ENCODE measurements at regions not wholly inside any gene's neighbourhood (a gene's known extent, or its start where the extent isn't known, plus 50 kb on each side); places are given as distances from the start of the nearest gene placed in this dataset.

DNA sequence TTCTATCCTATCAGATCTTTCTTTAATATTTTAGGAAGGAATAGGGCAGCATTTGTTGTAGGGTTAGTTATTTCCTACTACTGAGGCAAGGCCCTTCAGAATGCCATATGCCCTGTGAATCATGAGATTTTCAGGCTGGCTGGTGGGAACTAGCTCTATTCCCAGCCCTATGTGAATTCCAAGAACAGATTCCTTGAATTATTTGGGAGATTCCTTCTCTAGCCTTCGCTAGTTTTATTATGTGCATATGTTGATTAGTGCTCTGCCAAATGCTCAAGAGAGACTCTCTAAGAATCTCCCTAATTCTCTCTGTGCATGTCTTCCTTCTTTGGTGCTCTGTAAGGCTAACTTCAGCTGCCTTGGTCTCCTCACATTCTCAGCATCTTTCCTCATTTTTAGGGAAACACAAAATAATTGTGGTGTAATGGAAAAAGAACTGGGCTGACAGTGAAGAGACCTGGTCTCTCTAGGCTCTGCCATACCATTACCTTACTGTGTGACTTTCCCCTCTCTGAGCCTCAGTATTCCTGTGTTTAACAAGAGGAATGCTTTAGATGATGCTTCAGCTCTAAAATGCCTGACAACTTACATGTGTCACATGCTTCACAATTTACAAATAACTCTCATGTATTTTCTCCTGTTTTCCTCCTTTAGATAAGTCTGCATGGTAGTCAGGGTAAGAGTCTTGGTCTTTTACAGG is 79.7 kb downstream of the VMA21 start:
- Mint-ChIP-seq H3K9me3 (no peaks in the 10 kb centered on the region), H3K36me3 (ENCODE audit: low read depth) (no peaks in the 10 kb centered on the region), H3K4me1 (no peaks in the 10 kb centered on the region), H3K27me3 (peaks cover 2% of the 10 kb centered on the region), H3K4me3 (no peak overlapping the region), H3K27ac (no peak overlapping the region)
- no peak for DNase-seq
- CTCF ChIA-PET = no interaction called here
- POLR2A ChIA-PET = no interaction called here

DNA sequence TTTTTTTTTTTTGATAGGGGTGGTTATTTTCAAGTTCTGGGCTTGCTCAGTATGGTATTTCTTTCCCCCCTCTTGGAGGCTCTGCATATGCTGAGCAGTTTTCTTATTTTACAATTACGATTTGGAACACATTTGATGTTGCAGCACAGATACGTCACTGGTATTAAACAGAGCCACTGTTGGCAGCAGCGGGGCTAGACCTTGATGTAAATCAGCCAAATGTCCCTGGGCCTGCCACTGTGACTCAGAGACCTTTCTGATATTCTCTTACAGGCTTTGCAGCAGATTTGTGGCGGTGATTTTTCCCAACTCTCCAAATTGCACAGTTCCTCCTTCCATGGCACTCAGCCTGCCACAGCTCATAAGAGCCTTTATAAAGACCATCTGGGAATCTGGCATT is 81.1 kb downstream of the VMA21 start:
- POLR2A ChIA-PET = no interaction called here

DNA sequence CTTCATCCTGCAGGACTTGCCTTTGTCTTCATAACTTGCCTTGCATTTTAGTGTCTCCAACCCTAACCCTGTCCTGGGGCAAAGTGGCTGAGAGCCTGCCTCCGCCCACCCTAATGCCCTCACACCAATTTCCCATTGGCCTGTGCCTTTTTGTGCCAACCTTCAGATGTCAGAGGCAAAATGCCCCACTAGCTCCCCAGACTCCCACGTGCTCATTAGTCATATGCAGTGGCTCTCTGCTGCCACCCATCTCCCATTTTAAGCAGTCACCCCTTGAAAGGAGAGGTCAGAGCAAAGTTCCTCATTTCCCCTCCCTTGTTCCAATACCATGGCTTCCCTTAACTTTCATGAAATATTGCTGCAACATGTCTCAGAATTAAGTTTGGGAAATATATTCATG is 74.8 kb upstream of the PASD1 start:
- H3K36me3 Mint-ChIP-seq (ENCODE audit: low read depth) = no peaks in the 10 kb centered on the region
- no peaks in the 10 kb centered on the region for H3K4me1 Mint-ChIP-seq
- POLR2A ChIA-PET = no interaction called here
- H3K4me3 Mint-ChIP-seq = no peak overlapping the region
- DNase-seq = peak; percentile 15
- H3K9me3 Mint-ChIP-seq = no peaks in the 10 kb centered on the region
- H3K27me3 Mint-ChIP-seq = no peaks in the 10 kb centered on the region
- H3K27ac Mint-ChIP-seq = no peak overlapping the region
- CTCF ChIA-PET = interaction anchor here (0.6 kb wide), 1 partner anchor 96 kb away, joined by 3 read pairs; no protein-coding TSS in a partner anchor

More for the DNA sequence above, 81.1 kb downstream of the VMA21 start:
- CTCF ChIA-PET = no interaction called here
- Mint-ChIP-seq H3K27ac (no peak overlapping the region), H3K27me3 (peaks cover 2% of the 10 kb centered on the region), H3K9me3 (no peaks in the 10 kb centered on the region), H3K36me3 (ENCODE audit: low read depth) (no peaks in the 10 kb centered on the region), H3K4me3 (no peak overlapping the region), H3K4me1 (no peaks in the 10 kb centered on the region)
- DNase-seq = no peak

DNA sequence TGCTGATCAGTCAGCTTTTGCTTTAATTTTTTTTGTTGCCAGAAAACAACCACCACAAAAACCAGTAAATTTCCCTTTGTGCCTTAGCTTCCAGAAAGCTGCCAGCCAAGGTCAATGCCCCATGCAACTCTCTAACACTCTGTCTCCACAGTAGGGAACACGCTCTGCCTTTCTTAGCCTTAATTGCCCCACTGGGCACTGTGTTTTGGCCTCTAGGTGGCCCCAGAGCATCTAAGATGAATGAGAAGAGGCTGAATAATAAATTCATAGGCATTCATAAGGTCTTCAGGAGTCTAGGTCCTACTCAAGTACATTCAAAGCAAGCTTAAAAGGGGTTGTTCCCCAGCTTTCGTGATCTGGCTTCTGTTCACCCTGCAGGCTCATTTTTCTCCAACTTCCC is 57.7 kb upstream of the PASD1 start:
- H3K27me3 Mint-ChIP-seq = peaks cover 2% of the 10 kb centered on the region
- no peak overlapping the region for H3K4me3 Mint-ChIP-seq
- H3K36me3 Mint-ChIP-seq (ENCODE audit: low read depth) = no peaks in the 10 kb centered on the region
- H3K9me3 Mint-ChIP-seq = no peaks in the 10 kb centered on the region
- DNase-seq = no peak
- H3K4me1 Mint-ChIP-seq = no peaks in the 10 kb centered on the region
- CTCF ChIA-PET = interaction anchor here (0.9 to 1.4 kb wide), 3 partner anchors 9 to 351 kb away, joined by 3 to 4 read pairs (median 3); no protein-coding TSS in a partner anchor
- POLR2A ChIA-PET = no interaction called here
- H3K27ac Mint-ChIP-seq = no peak overlapping the region

DNA sequence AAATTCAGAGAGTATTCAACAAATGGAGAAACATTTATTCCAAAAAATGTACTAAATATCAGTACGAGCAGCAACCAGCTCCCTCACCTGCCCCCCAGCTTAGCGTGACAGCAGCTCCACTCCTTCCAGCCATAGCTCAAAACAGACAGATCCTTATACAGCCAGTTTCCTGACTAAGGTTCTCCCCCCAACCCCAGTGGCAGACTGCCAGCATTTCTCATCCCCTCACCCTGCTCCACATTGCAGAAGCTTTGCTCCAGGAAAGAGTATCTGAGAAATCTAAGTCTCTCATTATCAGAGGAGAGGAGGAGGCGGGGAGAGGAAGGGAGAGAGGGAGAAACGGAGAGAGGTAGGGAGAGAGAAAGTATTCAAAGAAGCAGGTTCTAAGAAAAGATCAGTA is 53.3 kb upstream of the PASD1 start:
- no peaks in the 10 kb centered on the region for H3K4me1 Mint-ChIP-seq
- H3K36me3 Mint-ChIP-seq (ENCODE audit: low read depth) = no peaks in the 10 kb centered on the region
- no peak for DNase-seq
- H3K27me3 Mint-ChIP-seq = no peaks in the 10 kb centered on the region
- no peak overlapping the region for H3K4me3 Mint-ChIP-seq
- no peak overlapping the region for H3K27ac Mint-ChIP-seq
- CTCF ChIA-PET = no interaction called here
- POLR2A ChIA-PET = no interaction called here
- no peaks in the 10 kb centered on the region for H3K9me3 Mint-ChIP-seq

DNA sequence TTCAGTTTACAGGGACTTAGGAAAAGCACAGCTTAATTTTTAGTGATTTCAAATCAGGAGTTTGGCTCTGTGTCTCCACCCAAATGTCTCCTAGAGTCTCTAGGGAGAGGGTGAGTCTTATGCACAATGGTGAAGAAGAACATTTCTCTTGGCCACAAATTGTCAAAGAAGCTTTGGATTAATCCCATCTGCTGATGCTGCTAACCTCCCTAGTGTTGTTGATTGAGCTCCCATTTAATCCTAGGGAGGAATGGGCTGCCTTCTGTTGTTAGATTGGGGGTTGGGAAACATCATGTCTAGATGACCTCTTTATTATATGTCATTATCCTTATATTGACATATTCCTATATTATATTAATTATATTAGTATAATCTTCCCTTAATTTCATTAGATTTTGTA is 50.0 kb upstream of the PASD1 start:
- DNase-seq = no peak
- ChIA-PET POLR2A (no interaction called here), CTCF (interaction anchor here (0.9 kb wide), 1 partner anchor 9 kb away, joined by 3 read pairs; no protein-coding TSS in a partner anchor)
- Mint-ChIP-seq H3K36me3 (ENCODE audit: low read depth) (no peaks in the 10 kb centered on the region), H3K4me3 (no peak overlapping the region), H3K4me1 (no peaks in the 10 kb centered on the region), H3K9me3 (no peaks in the 10 kb centered on the region), H3K27me3 (no peaks in the 10 kb centered on the region), H3K27ac (no peak overlapping the region)

All from activated CD4-positive, alpha-beta memory T cell treated with anti-CD3 and anti-CD28 coated beads, Interleukin-2, amount 10 ng/mL, durations not matched to agents 7 days and 5 days (primary cell).